Activated naive CD8-positive, alpha-beta T cell (primary cell): ENCODE measurements at regions not wholly inside any gene's neighbourhood (a gene's known extent, or its start where the extent isn't known, plus 50 kb on each side); places are given as distances from the start of the nearest gene placed in this dataset.
"Not testable (repeated sequence)": the region's sequence is repeated elsewhere in the genome, so short reads cannot be mapped to it uniquely, and the experiment has no call there.

Experiments used
- H3K27ac Mint-ChIP-seq: one replicate; pipeline ENCODE4 v1.8.0; 2021; ENCODE audit warnings: mixed read lengths
- H3K27me3 Mint-ChIP-seq: one replicate; pipeline ENCODE4 v1.8.0; 2021; ENCODE audit warnings: mixed read lengths
- H3K36me3 Mint-ChIP-seq: one replicate; pipeline ENCODE4 v1.8.0; 2021; ENCODE audit warnings: mixed read lengths
- H3K4me1 Mint-ChIP-seq: one replicate; pipeline ENCODE4 v1.8.0; 2021; ENCODE audit warnings: low read depth, mixed read lengths
- H3K4me3 Mint-ChIP-seq: one replicate; pipeline ENCODE4 v1.8.0; 2021; ENCODE audit warnings: mild to moderate bottlenecking, mixed read lengths
- H3K9me3 Mint-ChIP-seq: one replicate; pipeline ENCODE4 v1.8.0; 2021; ENCODE audit warnings: low read depth, mixed read lengths

- Mint-ChIP-seq H3K27ac (no peak overlapping the region), H3K4me3 (no peak overlapping the region), H3K27me3 (no peaks in the 10 kb centered on the region), H3K9me3 (peaks cover 6% of the 10 kb centered on the region), H3K4me1 (no peaks in the 10 kb centered on the region), H3K36me3 (peaks cover 10% of the 10 kb centered on the region)
Measured at GRCh38 chr14:53401646-53402045, 248.5 kb upstream of the DDHD1 start.

DNA sequence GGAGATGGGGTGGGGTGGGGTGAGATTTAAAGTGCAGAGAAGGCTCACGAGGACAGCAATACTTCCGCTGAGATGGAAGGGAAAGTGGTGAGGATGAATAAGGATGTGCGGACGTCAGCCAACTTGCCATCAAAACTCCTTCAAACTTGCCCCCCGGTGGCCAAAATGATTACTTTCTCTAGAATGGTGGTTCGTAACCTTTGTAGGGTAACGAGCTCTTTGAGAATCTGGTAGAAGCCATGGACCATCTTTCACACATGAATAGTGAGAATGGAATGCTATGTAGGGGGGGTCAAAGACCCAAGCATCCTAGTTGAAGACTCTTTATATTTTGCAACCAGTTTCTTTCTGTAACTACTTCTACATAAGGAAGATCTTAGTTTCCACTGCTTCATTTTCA is 245.9 kb upstream of the DDHD1 start:
- H3K4me3 Mint-ChIP-seq: no peak overlapping the region
- no peak overlapping the region for H3K27ac Mint-ChIP-seq
- H3K27me3 Mint-ChIP-seq: no peaks in the 10 kb centered on the region
- peaks cover 14% of the 10 kb centered on the region for H3K9me3 Mint-ChIP-seq
- no peaks in the 10 kb centered on the region for H3K4me1 Mint-ChIP-seq
- H3K36me3 Mint-ChIP-seq: peaks cover 17% of the 10 kb centered on the region

- H3K36me3 Mint-ChIP-seq: peaks cover 17% of the 10 kb centered on the region
- peaks cover 14% of the 10 kb centered on the region for H3K9me3 Mint-ChIP-seq
- H3K4me3 Mint-ChIP-seq: no peak overlapping the region
- no peaks in the 10 kb centered on the region for H3K4me1 Mint-ChIP-seq
- H3K27me3 Mint-ChIP-seq: no peaks in the 10 kb centered on the region
- H3K27ac Mint-ChIP-seq: no peak overlapping the region
Measured at GRCh38 chr14:53398616-53399015, 245.5 kb upstream of the DDHD1 start.

DNA sequence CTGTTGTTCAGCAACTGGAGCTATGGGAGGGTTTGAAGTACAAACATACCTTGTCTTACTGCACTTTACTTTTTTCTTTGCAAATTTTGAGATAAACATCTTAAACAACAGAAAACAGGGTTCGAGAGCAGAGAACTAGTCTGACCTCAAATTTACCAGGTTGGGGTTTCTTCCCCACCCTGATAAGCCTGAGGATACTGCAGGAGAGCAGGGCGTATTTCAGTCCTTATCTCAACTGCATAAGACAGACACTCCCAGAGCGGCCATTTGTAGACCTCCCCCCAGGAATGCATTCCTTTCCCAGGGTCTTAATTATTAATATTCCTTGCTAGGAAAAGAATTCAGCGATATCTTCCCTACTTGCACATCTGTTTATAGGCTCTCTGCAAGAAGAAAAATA is 242.1 kb upstream of the DDHD1 start:
- Mint-ChIP-seq H3K9me3 (peaks cover 19% of the 10 kb centered on the region), H3K36me3 (peaks cover 21% of the 10 kb centered on the region)

DNA sequence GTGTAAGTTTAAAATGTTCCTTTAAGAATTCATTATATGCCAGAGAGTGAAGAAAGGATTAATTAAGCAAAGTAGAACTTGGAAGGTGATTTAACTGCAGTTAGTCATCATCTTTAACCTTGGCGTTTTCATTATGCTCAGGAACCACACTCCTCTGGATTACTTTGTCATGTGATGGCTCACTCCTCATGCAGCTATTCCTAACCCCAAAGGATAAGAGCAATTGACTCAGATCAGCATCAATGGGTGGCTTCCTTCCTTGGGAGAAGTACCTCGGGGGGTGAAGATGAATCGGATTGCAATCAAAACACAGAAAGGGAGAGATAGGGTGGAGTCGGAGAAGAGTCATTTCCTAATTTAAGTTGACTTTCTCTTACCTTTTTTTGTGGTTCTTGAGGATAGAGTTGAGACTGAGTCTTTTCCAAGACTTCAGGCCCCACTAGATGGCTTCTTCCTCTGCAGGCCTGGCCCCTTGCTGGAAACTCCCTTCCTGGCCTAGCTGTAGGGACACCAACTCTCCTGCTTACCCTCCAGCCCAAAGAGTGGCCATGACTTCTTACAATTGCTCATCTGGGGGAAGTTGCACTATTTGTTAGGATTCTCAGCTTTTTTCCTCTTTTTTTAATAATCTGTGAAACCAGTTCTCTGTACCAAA is 238.6 kb upstream of the DDHD1 start:
- Mint-ChIP-seq H3K9me3 (peaks cover 14% of the 10 kb centered on the region), H3K27ac (no peak overlapping the region), H3K4me1 (no peaks in the 10 kb centered on the region), H3K4me3 (no peak overlapping the region), H3K36me3 (peaks cover 15% of the 10 kb centered on the region), H3K27me3 (no peaks in the 10 kb centered on the region)

More for the DNA sequence above, 242.1 kb upstream of the DDHD1 start:
- H3K4me3 Mint-ChIP-seq, H3K27me3 Mint-ChIP-seq, H3K4me1 Mint-ChIP-seq, H3K27ac Mint-ChIP-seq: not testable (repeated sequence)

GRCh38 chr14:53391156-53391555 is 238.0 kb upstream of the DDHD1 start:
- no peaks in the 10 kb centered on the region for H3K4me1 Mint-ChIP-seq
- H3K9me3 Mint-ChIP-seq: peaks cover 10% of the 10 kb centered on the region
- no peak overlapping the region for H3K27ac Mint-ChIP-seq
- H3K27me3 Mint-ChIP-seq: no peaks in the 10 kb centered on the region
- no peak overlapping the region for H3K4me3 Mint-ChIP-seq
- peaks cover 9% of the 10 kb centered on the region for H3K36me3 Mint-ChIP-seq

DNA sequence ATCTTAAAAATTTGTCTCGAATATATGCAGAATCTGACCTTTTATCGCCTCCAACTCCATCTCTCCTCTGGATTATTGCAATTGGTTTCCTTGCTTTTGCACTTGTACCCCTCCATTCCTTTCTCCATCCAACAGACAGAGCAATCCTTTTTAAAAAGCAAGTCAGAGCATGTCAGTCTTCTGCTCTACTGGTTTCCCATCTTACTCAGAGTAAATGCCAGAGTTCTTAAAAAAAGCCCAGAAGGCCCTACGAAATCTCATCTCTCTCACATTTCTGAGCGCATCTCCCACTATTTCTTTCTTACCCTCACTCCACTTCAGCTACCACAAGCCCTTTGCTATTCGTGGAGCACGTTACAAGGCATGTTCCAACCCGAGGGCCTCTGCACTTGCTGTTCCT is 236.9 kb upstream of the DDHD1 start:
- no peaks in the 10 kb centered on the region for H3K4me1 Mint-ChIP-seq
- peaks cover 7% of the 10 kb centered on the region for H3K36me3 Mint-ChIP-seq
- H3K4me3 Mint-ChIP-seq: no peak overlapping the region
- no peak overlapping the region for H3K27ac Mint-ChIP-seq
- H3K9me3 Mint-ChIP-seq: peaks cover 9% of the 10 kb centered on the region
- no peaks in the 10 kb centered on the region for H3K27me3 Mint-ChIP-seq

DNA sequence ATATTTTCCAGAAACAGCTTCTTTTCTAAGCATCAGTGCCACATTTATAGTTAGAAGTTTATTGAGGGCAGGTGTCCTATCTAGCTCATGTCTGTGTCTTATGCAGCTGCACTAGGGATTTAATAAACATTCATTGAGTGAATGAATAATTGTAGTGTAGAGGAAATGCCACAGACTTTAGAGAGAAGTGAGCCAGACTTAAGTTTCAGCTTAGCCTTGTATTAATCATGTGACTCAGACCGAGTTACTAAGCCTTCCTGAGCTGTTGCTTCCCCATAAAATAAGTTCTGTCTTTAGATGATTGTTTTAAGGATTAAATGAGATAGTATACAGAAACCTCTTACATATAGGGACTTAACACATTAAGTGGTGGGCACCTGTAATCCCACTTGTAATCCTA is 236.1 kb upstream of the DDHD1 start:
- no peaks in the 10 kb centered on the region for H3K27me3 Mint-ChIP-seq
- H3K9me3 Mint-ChIP-seq: peaks cover 5% of the 10 kb centered on the region
- H3K27ac Mint-ChIP-seq: no peak overlapping the region
- no peaks in the 10 kb centered on the region for H3K4me1 Mint-ChIP-seq
- H3K36me3 Mint-ChIP-seq: peaks cover 4% of the 10 kb centered on the region
- no peak overlapping the region for H3K4me3 Mint-ChIP-seq

DNA sequence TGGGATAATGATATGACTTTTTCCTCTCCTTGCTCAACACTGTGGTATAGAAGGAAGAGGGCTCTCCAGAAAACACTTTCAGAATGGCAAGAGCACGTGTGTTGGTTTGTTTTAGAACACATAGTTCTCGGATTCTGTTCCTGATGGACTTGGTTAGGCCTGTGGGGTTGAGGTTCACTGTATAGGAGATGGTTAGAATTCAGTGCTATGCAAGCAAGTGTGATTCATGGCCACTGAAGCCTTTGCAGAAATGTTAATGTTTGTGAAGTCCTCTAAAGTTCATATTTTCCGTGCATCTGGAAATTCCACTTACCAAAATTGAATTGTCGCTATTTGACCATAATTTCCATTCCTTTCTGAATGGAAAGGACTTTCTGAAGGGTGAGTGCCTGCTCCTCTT is 233.2 kb upstream of the DDHD1 start:
- no peaks in the 10 kb centered on the region for H3K27me3 Mint-ChIP-seq
- H3K27ac Mint-ChIP-seq: no peak overlapping the region
- no peaks in the 10 kb centered on the region for H3K4me1 Mint-ChIP-seq
- no peak overlapping the region for H3K4me3 Mint-ChIP-seq
- peaks cover under 1% of the 10 kb centered on the region for H3K36me3 Mint-ChIP-seq
- H3K9me3 Mint-ChIP-seq: peaks cover 1% of the 10 kb centered on the region

GRCh38 chr14:53384536-53384935 is 231.4 kb upstream of the DDHD1 start:
- no peak overlapping the region for H3K4me3 Mint-ChIP-seq
- no peak overlapping the region for H3K27ac Mint-ChIP-seq
- peaks cover 3% of the 10 kb centered on the region for H3K4me1 Mint-ChIP-seq
- H3K36me3 Mint-ChIP-seq: no peaks in the 10 kb centered on the region
- H3K9me3 Mint-ChIP-seq: no peaks in the 10 kb centered on the region
- H3K27me3 Mint-ChIP-seq: no peaks in the 10 kb centered on the region

GRCh38 chr14:53384073-53384472 is 230.9 kb upstream of the DDHD1 start:
- H3K36me3 Mint-ChIP-seq: no peaks in the 10 kb centered on the region
- H3K4me1 Mint-ChIP-seq: peaks cover 3% of the 10 kb centered on the region
- H3K27me3 Mint-ChIP-seq: no peaks in the 10 kb centered on the region
- H3K9me3 Mint-ChIP-seq: no peaks in the 10 kb centered on the region
- no peak overlapping the region for H3K27ac Mint-ChIP-seq
- no peak overlapping the region for H3K4me3 Mint-ChIP-seq

- H3K36me3 Mint-ChIP-seq: no peaks in the 10 kb centered on the region
- no peaks in the 10 kb centered on the region for H3K27me3 Mint-ChIP-seq
- H3K4me1 Mint-ChIP-seq: peaks cover 3% of the 10 kb centered on the region
- no peak overlapping the region for H3K4me3 Mint-ChIP-seq
- H3K9me3 Mint-ChIP-seq: no peaks in the 10 kb centered on the region
- H3K27ac Mint-ChIP-seq: no peak overlapping the region
Measured at GRCh38 chr14:53381895-53382294, 228.8 kb upstream of the DDHD1 start.

DNA sequence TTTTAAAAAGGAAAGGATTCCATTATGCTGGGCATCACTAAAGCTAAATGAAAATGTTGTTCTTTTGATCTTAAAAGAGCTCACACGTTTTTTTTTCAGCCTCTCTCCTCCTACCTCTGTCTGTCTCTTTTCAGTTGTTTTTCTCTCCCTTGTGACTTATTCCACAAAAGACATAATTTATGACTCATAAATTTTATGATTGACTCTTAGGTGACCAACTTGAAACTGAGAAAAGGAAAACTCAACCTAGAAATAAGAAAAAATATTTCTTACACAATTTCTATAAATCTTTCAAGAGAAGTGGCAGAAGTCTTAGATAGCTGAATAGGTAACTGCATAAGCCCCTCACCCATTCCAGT is 227.7 kb upstream of the DDHD1 start:
- no peaks in the 10 kb centered on the region for H3K9me3 Mint-ChIP-seq

GRCh38 chr14:53380052-53380866 is 227.1 kb upstream of the DDHD1 start:
- no peaks in the 10 kb centered on the region for H3K36me3 Mint-ChIP-seq
- H3K27ac Mint-ChIP-seq: no peak overlapping the region
- no peaks in the 10 kb centered on the region for H3K9me3 Mint-ChIP-seq
- no peaks in the 10 kb centered on the region for H3K27me3 Mint-ChIP-seq
- peaks cover 3% of the 10 kb centered on the region for H3K4me1 Mint-ChIP-seq
- H3K4me3 Mint-ChIP-seq: no peak overlapping the region

More for the DNA sequence above, 227.7 kb upstream of the DDHD1 start:
- no peak overlapping the region for H3K4me3 Mint-ChIP-seq
- no peak overlapping the region for H3K27ac Mint-ChIP-seq
- no peaks in the 10 kb centered on the region for H3K36me3 Mint-ChIP-seq
- peaks cover 3% of the 10 kb centered on the region for H3K4me1 Mint-ChIP-seq
- H3K27me3 Mint-ChIP-seq: no peaks in the 10 kb centered on the region

GRCh38 chr14:53378142-53378541 is 225.0 kb upstream of the DDHD1 start:
- Mint-ChIP-seq H3K27me3 (no peaks in the 10 kb centered on the region), H3K4me3 (no peak overlapping the region), H3K27ac (no peak overlapping the region), H3K4me1 (peaks cover 3% of the 10 kb centered on the region), H3K36me3 (no peaks in the 10 kb centered on the region), H3K9me3 (no peaks in the 10 kb centered on the region)

GRCh38 chr14:53376064-53376463 is 222.9 kb upstream of the DDHD1 start:
- peaks cover 2% of the 10 kb centered on the region for H3K36me3 Mint-ChIP-seq
- no peak overlapping the region for H3K4me3 Mint-ChIP-seq
- H3K27me3 Mint-ChIP-seq: no peaks in the 10 kb centered on the region
- H3K27ac Mint-ChIP-seq: no peak overlapping the region
- no peaks in the 10 kb centered on the region for H3K9me3 Mint-ChIP-seq
- H3K4me1 Mint-ChIP-seq: peaks cover 3% of the 10 kb centered on the region
